Progenitor cell of endocrine pancreas (in vitro differentiated cells): ENCODE measurements at regions not wholly inside any gene's neighbourhood (a gene's known extent, or its start where the extent isn't known, plus 50 kb on each side); places are given as distances from the start of the nearest gene placed in this dataset.

ENCODE experiments used
- DNase-seq: peaks from one replicate; pipeline ENCODE4 v3.0.0; 2021; ENCODE audit warnings: low spot score; ENCODE audit not compliant: unreplicated experiment
- H3K27ac Mint-ChIP-seq: 2 replicates; pipeline ENCODE4 v1.8.0; 2021; ENCODE audit warnings: mild to moderate bottlenecking, moderate library complexity, mixed read lengths
- H3K27me3 Mint-ChIP-seq: 2 replicates; pipeline ENCODE4 v1.8.0; 2021; ENCODE audit warnings: mixed read lengths
- H3K36me3 Mint-ChIP-seq: 2 replicates; pipeline ENCODE4 v1.8.0; 2022; ENCODE audit warnings: mixed read lengths; ENCODE audit not compliant: insufficient read depth
- H3K4me1 Mint-ChIP-seq: 2 replicates; pipeline ENCODE4 v1.8.0; 2021; ENCODE audit warnings: low read depth, mixed read lengths
- H3K4me3 Mint-ChIP-seq: 2 replicates; pipeline ENCODE4 v1.8.0; 2021; ENCODE audit warnings: low read depth, mild to moderate bottlenecking, moderate library complexity, mixed read lengths
- H3K9me3 Mint-ChIP-seq: 2 replicates; pipeline ENCODE4 v1.8.0; 2021; ENCODE audit warnings: low read depth, mixed read lengths
- CTCF ChIP-seq: fragments of 200-600 bp; sonication (generic); IDR thresholded peaks from one replicate; pipeline ENCODE4 v1.5.0; 2021; ENCODE audit warnings: antibody characterized with exemption, mild to moderate bottlenecking; ENCODE audit not compliant: unreplicated experiment

GRCh38 chr6:144588697-144589325 is 303.7 kb downstream of the UTRN start:
- Mint-ChIP-seq H3K9me3 (peaks cover 4% of the 10 kb centered on the region), H3K27me3 (no peaks in the 10 kb centered on the region), H3K4me1 (peaks cover 13% of the 10 kb centered on the region), H3K4me3 (no peak overlapping the region), H3K27ac (no peak overlapping the region), H3K36me3 (peaks cover 17% of the 10 kb centered on the region)
- DNase-seq: no peak
- TF ChIP-seq CTCF: no peak

GRCh38 chr6:144590532-144590931 is 305.4 kb downstream of the UTRN start:
- H3K4me3 Mint-ChIP-seq: no peak overlapping the region
- H3K9me3 Mint-ChIP-seq: peaks cover 4% of the 10 kb centered on the region
- no peak for TF ChIP-seq CTCF
- H3K27ac Mint-ChIP-seq: no peak overlapping the region
- H3K27me3 Mint-ChIP-seq: no peaks in the 10 kb centered on the region
- peaks cover 17% of the 10 kb centered on the region for H3K36me3 Mint-ChIP-seq
- peaks cover 11% of the 10 kb centered on the region for H3K4me1 Mint-ChIP-seq
- no peak for DNase-seq

GRCh38 chr6:144593392-144593791 is 308.3 kb downstream of the UTRN start:
- no peak for DNase-seq
- no peak for TF ChIP-seq CTCF
- Mint-ChIP-seq H3K4me3 (no peak overlapping the region), H3K9me3 (peaks cover 8% of the 10 kb centered on the region), H3K4me1 (peaks cover 4% of the 10 kb centered on the region), H3K27ac (no peak overlapping the region), H3K27me3 (no peaks in the 10 kb centered on the region), H3K36me3 (peaks cover 12% of the 10 kb centered on the region)

- Mint-ChIP-seq H3K9me3 (peaks cover 8% of the 10 kb centered on the region), H3K27me3 (no peaks in the 10 kb centered on the region), H3K36me3 (peaks cover 12% of the 10 kb centered on the region), H3K4me1 (peaks cover 4% of the 10 kb centered on the region), H3K27ac (no peak overlapping the region), H3K4me3 (no peak overlapping the region)
- TF ChIP-seq CTCF: no peak
- no peak for DNase-seq
Measured at GRCh38 chr6:144594585-144594984, 309.4 kb downstream of the UTRN start.

GRCh38 chr6:144595266-144595665 is 310.1 kb downstream of the UTRN start:
- TF ChIP-seq CTCF: no peak
- Mint-ChIP-seq H3K27ac (no peak overlapping the region), H3K27me3 (no peaks in the 10 kb centered on the region), H3K36me3 (peaks cover 15% of the 10 kb centered on the region), H3K4me1 (peaks cover 4% of the 10 kb centered on the region), H3K4me3 (no peak overlapping the region), H3K9me3 (peaks cover 11% of the 10 kb centered on the region)
- no peak for DNase-seq
